ENCODE measurements at regions not wholly inside any gene's neighbourhood (a gene's known extent, or its start where the extent isn't known, plus 50 kb on each side); places are given as distances from the start of the nearest gene placed in this dataset.

DNA sequence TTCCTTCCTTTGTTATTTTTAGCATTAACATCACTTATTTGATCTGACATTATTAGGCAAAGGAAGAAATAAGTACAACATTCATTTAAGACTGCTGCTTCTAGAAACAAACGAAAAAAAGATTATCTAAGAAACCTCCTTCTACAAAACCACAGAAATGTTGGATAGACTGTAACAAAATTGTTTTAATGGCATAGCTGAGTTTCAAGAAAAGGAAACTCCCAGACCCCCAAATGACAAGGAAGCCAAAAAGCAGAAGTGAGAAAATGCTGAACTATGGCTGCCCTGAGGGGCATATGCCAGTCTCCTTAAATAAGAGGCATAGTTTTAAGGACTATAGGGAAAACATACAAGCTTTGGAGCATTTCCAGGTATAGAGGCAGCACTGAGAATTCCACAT, 1431.6 kb upstream of the TENM3 start:
- H2AK9ac ChIP-seq (replicated peaks; ENCODE audit: low read depth, low read length, poor library complexity), result no peak overlapping the region
- CTCF ChIA-PET, result interaction anchor here (1.4 kb wide), 1 partner anchor 16 kb away, joined by 4 read pairs; no protein-coding TSS in a partner anchor
- H3K18ac ChIP-seq (ENCODE audit: low read depth, low read length), result no peak overlapping the region
- no peak overlapping the region for H3K4me3 ChIP-seq (ENCODE audit: insufficient read depth, low read depth, low read length)
- no peak overlapping the region for H2AK5ac ChIP-seq (ENCODE audit: low read depth, low read length)
- no peak overlapping the region for H2BK120ac ChIP-seq (ENCODE audit: low read depth, low read length)
- H3K36me3 ChIP-seq (ENCODE audit: control insufficient read depth, insufficient read depth, low read length), result no peaks in the 10 kb centered on the region
- in situ Hi-C loops (cut with MboI; ENCODE audit: low sequenced_read_pairs) (no loop called here), dilution Hi-C loops (cut with HindIII; ENCODE audit: low sequenced_read_pairs, unreplicated experiment) (no loop called here), intact Hi-C loops (cut with micrococcal nuclease) (no loop called here)
- no peaks in the 10 kb centered on the region for H4K20me1 ChIP-seq (ENCODE audit: insufficient read depth, low read length)
- no peak overlapping the region for H4K5ac ChIP-seq (ENCODE audit: low read depth, low read length)
- no peak overlapping the region for H2AFZ ChIP-seq (replicated peaks; ENCODE audit: low read length, poor library complexity)
- no peaks in the 10 kb centered on the region for H3K9me1 ChIP-seq (ENCODE audit: insufficient read depth, low read length)
- H3K4ac ChIP-seq (ENCODE audit: low read depth, low read length), result no peak overlapping the region
- no peak overlapping the region for H4K8ac ChIP-seq (ENCODE audit: low read depth in 2 of 2, low read length in 2 of 2)
- TF ChIP-seq USF2 (IDR thresholded peaks at IDR 0.05; ENCODE audit: low read depth, low read length), result no peak
- no peak for TF ChIP-seq CEBPB (IDR thresholded peaks at IDR 0.05; ENCODE audit: low read depth, low read length)
- no peak for TF ChIP-seq BHLHE40 (IDR thresholded peaks at IDR 0.05; ENCODE audit: low read depth, low read length)
- no peak for TF ChIP-seq POLR2A (IDR thresholded peaks at IDR 0.05; ENCODE audit: low read depth, low read length)
- no peak for TF ChIP-seq FOS (IDR thresholded peaks at IDR 0.05; ENCODE audit: low read depth, low read length)
- TF ChIP-seq RCOR1 (IDR thresholded peaks at IDR 0.05; ENCODE audit: insufficient replicate concordance, low read length), result no peak
- TF ChIP-seq ELK1 (IDR thresholded peaks at IDR 0.05; ENCODE audit: borderline replicate concordance, low read depth, low read length), result no peak
- TF ChIP-seq RAD21 (IDR thresholded peaks at IDR 0.05; ENCODE audit: low read length), result no peak
- TF ChIP-seq RFX5 (IDR thresholded peaks at IDR 0.05; ENCODE audit: low read depth, low read length), result no peak
- TF ChIP-seq CTCF (conservative IDR thresholded peaks at IDR 0.05; ENCODE audit: low read depth, low read length), result no peak
- no peak for TF ChIP-seq CHD1 (IDR thresholded peaks at IDR 0.05; ENCODE audit: low read depth, low read length)
- no peak for TF ChIP-seq MXI1 (IDR thresholded peaks at IDR 0.05; ENCODE audit: borderline replicate concordance, low read depth, low read length)
- no peak for TF ChIP-seq MAFK (IDR thresholded peaks at IDR 0.05; ENCODE audit: low read depth, low read length)
- no peak for TF ChIP-seq MAZ (IDR thresholded peaks at IDR 0.05; ENCODE audit: borderline replicate concordance, low read depth, low read length)
- TF ChIP-seq NFE2L2 (IDR thresholded peaks at IDR 0.05; ENCODE audit: low read depth, low read length), result no peak
- no peak for TF ChIP-seq SMC3 (IDR thresholded peaks at IDR 0.05; ENCODE audit: low read depth, low read length)
- no peak overlapping the region for H2BK15ac ChIP-seq (ENCODE audit: low read depth, low read length)
- no TSS peak for BruUV-seq (replicated peaks)
- H3K14ac ChIP-seq (replicated peaks; ENCODE audit: low read depth, low read length), result no peak overlapping the region
- no peak overlapping the region for H2BK20ac ChIP-seq (ENCODE audit: low read depth, low read length)
- WGBS, 2 experiments (ENCODE audit: extremely low coverage in 2 of 2, insufficient read length in 1 of 2), result no CpG with 5 or more reads among the region's 1 CpG
- H3K56ac ChIP-seq (ENCODE audit: extremely low read depth, insufficient read depth, low read length), result no peak overlapping the region
- no peak overlapping the region for H4K91ac ChIP-seq (ENCODE audit: insufficient read depth, low read depth, low read length)
- no peaks in the 10 kb centered on the region for H3K9me3 ChIP-seq (ENCODE audit: control insufficient read depth, insufficient read depth, low read length)
- no peak for DNase-seq
- no peak overlapping the region for H3K9ac ChIP-seq (ENCODE audit: low read depth, low read length)
- H3K79me1 ChIP-seq (ENCODE audit: low read depth in 1 of 2, low read length in 2 of 2), result no peaks in the 10 kb centered on the region
- POLR2A ChIA-PET (ENCODE audit: unreplicated experiment), result no interaction called here
- no peak overlapping the region for H3K23ac ChIP-seq (ENCODE audit: low read depth, low read length)
- H3K27me3 ChIP-seq (ENCODE audit: control insufficient read depth, insufficient read depth, low read length), result no peaks in the 10 kb centered on the region
- no peak overlapping the region for H2BK5ac ChIP-seq (ENCODE audit: low read depth, low read length, poor library complexity, severe bottlenecking)
- no peak overlapping the region for H3K4me2 ChIP-seq (ENCODE audit: low read depth, low read length)
- no peak for ATAC-seq (ENCODE audit: low read depth)
- H3K4me1 ChIP-seq (ENCODE audit: control insufficient read depth, insufficient read depth, low read length), result no peaks in the 10 kb centered on the region
- no peak overlapping the region for H3K27ac ChIP-seq (ENCODE audit: insufficient read depth, low read length)

All from IMR-90 (cell line).